Fibroblast of villous mesenchyme (primary cell): ENCODE measurements at regions not wholly inside any gene's neighbourhood (a gene's known extent, or its start where the extent isn't known, plus 50 kb on each side); places are given as distances from the start of the nearest gene placed in this dataset.

Experiments used
- DNase-seq: peaks from one replicate; pipeline ENCODE4 v3.0.0-alpha.2; 2010; ENCODE audit warnings: low read depth
- H3K4me3 ChIP-seq: 2 replicates; pipeline ENCODE4 v1.5.1; 2011; ENCODE audit warnings: low read depth, mild to moderate bottlenecking, low read length
- CTCF ChIP-seq: IDR thresholded peaks from 2 replicates; pipeline ENCODE4 v1.5.1; 2012; ENCODE audit warnings: low read depth, mild to moderate bottlenecking, low read length; ENCODE audit not compliant: insufficient read depth

GRCh38 chr11:87484566-87484965 lies 446.8 kb downstream of the TMEM135 start:
- TF ChIP-seq CTCF = no peak
- DNase-seq = no peak

GRCh38 chr11:87477321-87477720 lies 439.6 kb downstream of the TMEM135 start:
- no peak overlapping the region for H3K4me3 ChIP-seq
- TF ChIP-seq CTCF = no peak
- no peak for DNase-seq

More at GRCh38 chr11:87484566-87484965, 446.8 kb downstream of the TMEM135 start:
- H3K4me3 ChIP-seq = no peak overlapping the region

- peak; percentile 3 for DNase-seq
Observed at GRCh38 chr11:87473174-87473573, 435.4 kb downstream of the TMEM135 start.

GRCh38 chr11:87466223-87466622 lies 428.5 kb downstream of the TMEM135 start:
- no peak overlapping the region for H3K4me3 ChIP-seq
- no peak for TF ChIP-seq CTCF
- peak; percentile 54 for DNase-seq

More at GRCh38 chr11:87473174-87473573, 435.4 kb downstream of the TMEM135 start:
- no peak overlapping the region for H3K4me3 ChIP-seq
- TF ChIP-seq CTCF = no peak

GRCh38 chr11:87465716-87466115 lies 428.0 kb downstream of the TMEM135 start:
- DNase-seq = no peak
- TF ChIP-seq CTCF = no peak
- no peak overlapping the region for H3K4me3 ChIP-seq

- H3K4me3 ChIP-seq = no peak overlapping the region
- peak; percentile 17 for DNase-seq
- peak; percentile 20 for TF ChIP-seq CTCF
Observed at GRCh38 chr11:87463486-87464102, 425.9 kb downstream of the TMEM135 start.

- TF ChIP-seq CTCF = no peak
- no peak for DNase-seq
- H3K4me3 ChIP-seq = no peak overlapping the region
Observed at GRCh38 chr11:87462171-87462570, 424.4 kb downstream of the TMEM135 start.
